Calu3 (cell line): ENCODE measurements at regions not wholly inside any gene's neighbourhood (a gene's known extent, or its start where the extent isn't known, plus 50 kb on each side); places are given as distances from the start of the nearest gene placed in this dataset.

Experiments
- BruUV-seq: library from RNA; stranded (reverse); fragments of 400-500 nt; replicated peaks from 2 replicates; lab custom pipeline; 2021; lab: Mats Ljungman, UMichigan
- CTCF ChIA-PET: fragments of 300-600 bp; sonication (Branson Sonifier 250); formaldehyde crosslinking; loops from one replicate; lab custom pipeline; 2022; ENCODE audit warnings: antibody characterized with exemption; lab: Charles Lee
- DNase-seq: peaks from one replicate; pipeline ENCODE4 v3.0.0; 2022
- H3K27ac Mint-ChIP-seq: one replicate; pipeline ENCODE4 v1.8.0; 2022; ENCODE audit warnings: mixed read lengths; ENCODE audit not compliant: unreplicated experiment
- H3K27me3 Mint-ChIP-seq: one replicate; pipeline ENCODE4 v1.8.0; 2022; ENCODE audit warnings: mixed read lengths; ENCODE audit not compliant: unreplicated experiment
- H3K36me3 Mint-ChIP-seq: one replicate; pipeline ENCODE4 v1.8.0; 2022; ENCODE audit warnings: mild to moderate bottlenecking, moderate library complexity, mixed read lengths; ENCODE audit not compliant: insufficient read depth, unreplicated experiment
- H3K4me1 Mint-ChIP-seq: one replicate; pipeline ENCODE4 v1.8.0; 2022; ENCODE audit warnings: mild to moderate bottlenecking, low read depth, mixed read lengths; ENCODE audit not compliant: unreplicated experiment
- H3K4me3 Mint-ChIP-seq: one replicate; pipeline ENCODE4 v1.8.0; 2022; ENCODE audit warnings: mild to moderate bottlenecking, low read depth, moderate library complexity, mixed read lengths; ENCODE audit not compliant: unreplicated experiment
- H3K9me3 Mint-ChIP-seq: one replicate; pipeline ENCODE4 v1.8.0; 2022; ENCODE audit warnings: low read depth, mixed read lengths; ENCODE audit not compliant: unreplicated experiment
- intact Hi-C: fragments of 100-400 bp; cut with micrococcal nuclease; formaldehyde crosslinking; loops from one replicate; pipeline ENCODE4 v1.10.0; 2022; ENCODE audit not compliant: unreplicated experiment
- TF ChIP-seq, protein P1 (sequence below): fragments of 200-600 bp; IDR thresholded peaks from one replicate; pipeline ENCODE4 v1.8.0; 2022; ENCODE audit warnings: antibody characterized with exemption; ENCODE audit not compliant: unreplicated experiment

DNA sequence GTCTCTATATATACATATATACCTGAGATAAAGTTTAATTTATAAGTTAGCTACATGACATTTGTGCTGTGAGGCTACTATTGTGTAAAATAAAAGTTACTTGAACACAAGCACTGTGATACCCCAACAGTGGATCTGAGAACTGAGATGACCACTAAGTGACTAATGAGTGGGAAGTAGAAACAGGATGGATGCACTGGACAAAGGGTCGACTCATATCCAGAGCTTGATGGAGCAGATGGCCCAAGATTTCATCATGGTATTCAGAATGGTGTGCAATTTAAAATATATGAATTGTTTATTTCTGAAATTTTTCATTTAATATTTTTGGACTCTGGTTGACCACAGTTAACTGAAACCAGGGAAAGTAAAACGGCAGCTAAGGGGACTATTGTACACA, 908.6 kb upstream of the MDGA2 start:
- DNase-seq = no peak
- no peaks in the 10 kb centered on the region for H3K9me3 Mint-ChIP-seq
- no peaks in the 10 kb centered on the region for H3K27me3 Mint-ChIP-seq
- TF ChIP-seq, protein P1, sequence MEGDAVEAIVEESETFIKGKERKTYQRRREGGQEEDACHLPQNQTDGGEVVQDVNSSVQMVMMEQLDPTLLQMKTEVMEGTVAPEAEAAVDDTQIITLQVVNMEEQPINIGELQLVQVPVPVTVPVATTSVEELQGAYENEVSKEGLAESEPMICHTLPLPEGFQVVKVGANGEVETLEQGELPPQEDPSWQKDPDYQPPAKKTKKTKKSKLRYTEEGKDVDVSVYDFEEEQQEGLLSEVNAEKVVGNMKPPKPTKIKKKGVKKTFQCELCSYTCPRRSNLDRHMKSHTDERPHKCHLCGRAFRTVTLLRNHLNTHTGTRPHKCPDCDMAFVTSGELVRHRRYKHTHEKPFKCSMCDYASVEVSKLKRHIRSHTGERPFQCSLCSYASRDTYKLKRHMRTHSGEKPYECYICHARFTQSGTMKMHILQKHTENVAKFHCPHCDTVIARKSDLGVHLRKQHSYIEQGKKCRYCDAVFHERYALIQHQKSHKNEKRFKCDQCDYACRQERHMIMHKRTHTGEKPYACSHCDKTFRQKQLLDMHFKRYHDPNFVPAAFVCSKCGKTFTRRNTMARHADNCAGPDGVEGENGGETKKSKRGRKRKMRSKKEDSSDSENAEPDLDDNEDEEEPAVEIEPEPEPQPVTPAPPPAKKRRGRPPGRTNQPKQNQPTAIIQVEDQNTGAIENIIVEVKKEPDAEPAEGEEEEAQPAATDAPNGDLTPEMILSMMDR = no peak
- H3K27ac Mint-ChIP-seq = no peak overlapping the region
- CTCF ChIA-PET = no interaction called here
- BruUV-seq = no TSS peak
- no peaks in the 10 kb centered on the region for H3K4me1 Mint-ChIP-seq
- H3K4me3 Mint-ChIP-seq = no peak overlapping the region
- no peaks in the 10 kb centered on the region for H3K36me3 Mint-ChIP-seq
- intact Hi-C loops = no loop called here

DNA sequence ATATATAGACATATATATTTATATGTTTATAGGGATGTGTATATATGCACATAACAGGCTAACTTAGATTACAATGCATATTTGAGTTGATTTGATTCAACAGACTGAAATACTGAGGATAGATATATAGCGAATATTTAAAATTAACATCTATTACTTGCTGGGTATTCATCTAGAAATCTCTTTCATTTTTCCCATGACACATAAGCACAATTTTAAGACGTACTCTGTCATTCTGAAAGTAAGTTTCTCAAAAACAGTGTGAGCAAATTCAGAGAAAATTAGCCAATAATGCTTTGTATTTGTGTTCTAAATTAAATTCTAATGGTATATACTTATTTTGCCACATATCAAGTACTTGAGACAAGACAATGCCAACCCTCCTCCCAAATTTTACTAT, 907.5 kb upstream of the MDGA2 start:
- DNase-seq = no peak
- TF ChIP-seq, protein P1 = no peak
- H3K27me3 Mint-ChIP-seq = no peaks in the 10 kb centered on the region
- no peaks in the 10 kb centered on the region for H3K36me3 Mint-ChIP-seq
- intact Hi-C loops = no loop called here
- H3K4me1 Mint-ChIP-seq = no peaks in the 10 kb centered on the region
- CTCF ChIA-PET = no interaction called here
- peaks cover 2% of the 10 kb centered on the region for H3K9me3 Mint-ChIP-seq
- no peak overlapping the region for H3K27ac Mint-ChIP-seq
- BruUV-seq = no TSS peak
- H3K4me3 Mint-ChIP-seq = no peak overlapping the region

DNA sequence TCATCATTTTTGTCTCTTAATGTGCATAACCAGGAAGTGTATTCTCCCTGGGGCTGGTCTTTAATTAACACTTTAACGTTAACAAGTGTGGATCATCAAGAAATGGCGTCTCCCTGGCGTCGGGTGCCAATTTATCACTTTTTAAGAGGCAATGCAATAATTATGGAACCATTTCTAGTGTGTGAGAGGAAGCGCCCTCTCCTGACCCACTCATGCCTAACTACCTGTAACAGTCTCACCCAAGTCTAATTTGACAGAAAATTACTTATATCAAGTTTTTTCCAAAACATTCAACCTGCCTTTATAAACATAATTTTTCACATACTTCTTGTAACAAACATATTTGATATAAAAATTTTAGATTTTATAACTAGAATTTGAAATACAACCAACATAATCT, 905.3 kb upstream of the MDGA2 start:
- TF ChIP-seq, protein P1 = no peak
- CTCF ChIA-PET = no interaction called here
- H3K4me3 Mint-ChIP-seq = no peak overlapping the region
- H3K9me3 Mint-ChIP-seq = peaks cover 2% of the 10 kb centered on the region
- H3K27ac Mint-ChIP-seq = no peak overlapping the region
- DNase-seq = no peak
- no peaks in the 10 kb centered on the region for H3K27me3 Mint-ChIP-seq
- H3K4me1 Mint-ChIP-seq = no peaks in the 10 kb centered on the region
- H3K36me3 Mint-ChIP-seq = no peaks in the 10 kb centered on the region
- intact Hi-C loops = no loop called here
- no TSS peak for BruUV-seq

DNA sequence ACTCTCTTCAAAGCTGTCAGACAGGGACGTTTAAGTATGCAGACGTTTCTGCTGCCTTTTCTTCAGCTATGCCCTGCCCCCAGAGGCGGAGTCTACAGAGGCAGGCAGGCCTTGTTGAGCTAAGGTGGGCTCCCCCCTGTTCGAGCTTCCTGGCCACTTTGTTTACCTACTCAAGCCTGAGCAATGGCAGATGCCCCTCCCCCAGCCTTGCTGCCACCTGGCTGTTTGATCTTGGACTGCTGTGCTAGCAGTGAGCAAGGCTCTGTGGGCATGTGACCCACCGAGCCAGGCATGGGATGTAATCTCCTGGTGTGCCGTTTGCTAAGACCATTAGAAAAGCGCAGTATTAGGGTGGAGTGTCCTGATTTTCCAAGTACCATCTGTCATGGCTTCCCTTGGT, 900.4 kb upstream of the MDGA2 start:
- TF ChIP-seq, protein P1 = no peak
- Mint-ChIP-seq H3K36me3 (no peaks in the 10 kb centered on the region), H3K27me3 (no peaks in the 10 kb centered on the region), H3K9me3 (peaks cover 11% of the 10 kb centered on the region), H3K4me1 (no peaks in the 10 kb centered on the region), H3K4me3 (no peak overlapping the region), H3K27ac (no peak overlapping the region)
- BruUV-seq = no TSS peak
- CTCF ChIA-PET = no interaction called here
- intact Hi-C loops = no loop called here
- peak; percentile 6 for DNase-seq
